Aorta (tissue), 5 donors: ENCODE measurements at regions not wholly inside any gene's neighbourhood (a gene's known extent, or its start where the extent isn't known, plus 50 kb on each side); places are given as distances from the start of the nearest gene placed in this dataset.
"Not testable (repeated sequence)": the region's sequence is repeated elsewhere in the genome, so short reads cannot be mapped to it uniquely, and the experiment has no call there.

Source experiments
- ATAC-seq: fragments of 200-7000 bp; cut with Tn5 transposase; one replicate; pipeline ENCODE4 v1.9.1; 2022; ENCODE audit warnings: moderate library complexity; ENCODE audit not compliant: low FRiP score
- DNase-seq, 2 donors: peaks; one replicate each; pipeline ENCODE4 v3.0.0-alpha.2; 2020
- H3K27ac ChIP-seq, 2 donors: one replicate each; pipeline ENCODE4 v1.5.1; 2013; ENCODE audit warnings: low read length in 2 of 2, mild to moderate bottlenecking in 2 of 2, moderate library complexity in 2 of 2, control low read depth in 1 of 2, inconsistent platforms in 1 of 2, low read depth in 1 of 2
- H3K27me3 ChIP-seq, 2 donors: one replicate each; pipeline ENCODE4 v1.6.1; 2013; ENCODE audit warnings: control low read depth in 1 of 2, low read length in 1 of 2, mild to moderate bottlenecking in 1 of 2, moderate library complexity in 1 of 2; ENCODE audit not compliant: insufficient read depth in 2 of 2, control insufficient read depth in 1 of 2
- H3K36me3 ChIP-seq, 2 donors: one replicate each; pipeline ENCODE4 v1.6.1; 2013; ENCODE audit warnings: control low read depth in 1 of 2, low read length in 1 of 2, mild to moderate bottlenecking in 1 of 2; ENCODE audit not compliant: insufficient read depth in 2 of 2, control insufficient read depth in 1 of 2
- H3K4me1 ChIP-seq, 2 donors: one replicate each; pipeline ENCODE4 v1.6.1; 2013; ENCODE audit warnings: low read length in 2 of 2, control low read depth in 1 of 2, mild to moderate bottlenecking in 1 of 2, moderate library complexity in 1 of 2; ENCODE audit not compliant: insufficient read depth in 2 of 2, control insufficient read depth in 1 of 2
- H3K4me3 ChIP-seq, 2 donors: one replicate each; pipeline ENCODE4 v1.5.1; 2013; ENCODE audit warnings: low read length in 2 of 2, control low read depth in 1 of 2, mild to moderate bottlenecking in 1 of 2
- H3K9me3 ChIP-seq: one replicate; pipeline ENCODE4 v1.6.1; 2013; ENCODE audit warnings: mild to moderate bottlenecking, low read length; ENCODE audit not compliant: control insufficient read depth
- WGBS, 2 donors: extraction: QIAGEN DNeasy Blood & Tissue Kit; methylation state at CpG; one replicate each; pipeline ENCODE4 v1.1.7; 2013; 5-methylcytosine and 5-hydroxymethylcytosine counted together
- intact Hi-C, 2 donors: fragments of 100-400 bp; cut with DNase I; formaldehyde crosslinking; loops; one replicate each; pipeline versions ENCODE4 v1.14.2 to v1.15.0; 2022
- donor health status: healthy with polysubstance abuse.
- donor health status: Bipolar disorder and iron deficiency.
- donor health status: DM: no; HTN: no; CAD: no.
- donor health status: DM: no; HTN: no; CAD: no.
- donor health status: DM: yes; HTN: yes; CAD: no.

GRCh38 chr11:87885084-87885483 lies 290.2 kb downstream of the RAB38 start:
- not testable (repeated sequence) for H3K27me3 ChIP-seq, DNase-seq, ATAC-seq, H3K4me3 ChIP-seq, H3K4me1 ChIP-seq, H3K9me3 ChIP-seq, H3K27ac ChIP-seq, H3K36me3 ChIP-seq
- WGBS, 2 donors: 96 to 99% methylated on average over 1 of the region's 1 CpG
- intact Hi-C loops: loop anchor here in 1 of 2 donors (10.0 kb wide), 1 partner anchor 80 kb away; no protein-coding TSS in a partner anchor

GRCh38 chr11:87879118-87879517 lies 296.1 kb downstream of the RAB38 start:
- WGBS, 2 donors: 63 to 75% methylated on average over 4 of the region's 4 CpGs
- no peak overlapping the region for H3K4me3 ChIP-seq
- intact Hi-C loops: no loop called here
- no peaks in the 10 kb centered on the region for H3K4me1 ChIP-seq
- ATAC-seq (no peak), DNase-seq (no peak)
- no peaks in the 10 kb centered on the region for H3K36me3 ChIP-seq
- no peaks in the 10 kb centered on the region for H3K9me3 ChIP-seq
- H3K27me3 ChIP-seq: no peaks in the 10 kb centered on the region
- no peak overlapping the region for H3K27ac ChIP-seq

DNA sequence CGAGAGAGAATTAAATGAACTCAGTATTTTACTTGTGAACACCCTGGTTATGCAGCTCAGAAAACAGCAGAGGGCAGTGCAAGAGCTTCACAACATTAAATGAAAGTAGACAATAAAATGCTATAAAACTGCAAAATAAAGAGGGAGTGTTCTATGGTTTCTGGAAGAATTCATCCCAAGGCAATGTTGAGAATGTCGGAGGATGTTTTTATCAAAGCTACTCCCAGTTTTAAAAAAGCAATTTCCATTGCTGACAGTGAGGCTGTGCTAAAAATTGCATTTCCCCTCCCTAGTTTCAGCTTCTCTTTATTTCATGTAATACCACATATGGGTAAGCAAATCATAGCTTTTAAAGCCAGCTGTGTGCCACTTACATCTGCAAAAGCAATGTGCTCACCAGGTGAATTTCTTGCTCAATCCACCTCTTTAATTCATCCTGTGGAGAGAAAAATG lies 296.8 kb downstream of the RAB38 start:
- WGBS, 2 donors: 16 to 19% methylated on average over 2 of the region's 2 CpGs
- H3K9me3 ChIP-seq: no peaks in the 10 kb centered on the region
- DNase-seq (no peak), ATAC-seq (no peak)
- intact Hi-C loops: no loop called here
- H3K27ac ChIP-seq: no peak overlapping the region
- H3K4me3 ChIP-seq: no peak overlapping the region
- no peaks in the 10 kb centered on the region for H3K36me3 ChIP-seq
- H3K4me1 ChIP-seq: no peaks in the 10 kb centered on the region
- H3K27me3 ChIP-seq: no peaks in the 10 kb centered on the region

DNA sequence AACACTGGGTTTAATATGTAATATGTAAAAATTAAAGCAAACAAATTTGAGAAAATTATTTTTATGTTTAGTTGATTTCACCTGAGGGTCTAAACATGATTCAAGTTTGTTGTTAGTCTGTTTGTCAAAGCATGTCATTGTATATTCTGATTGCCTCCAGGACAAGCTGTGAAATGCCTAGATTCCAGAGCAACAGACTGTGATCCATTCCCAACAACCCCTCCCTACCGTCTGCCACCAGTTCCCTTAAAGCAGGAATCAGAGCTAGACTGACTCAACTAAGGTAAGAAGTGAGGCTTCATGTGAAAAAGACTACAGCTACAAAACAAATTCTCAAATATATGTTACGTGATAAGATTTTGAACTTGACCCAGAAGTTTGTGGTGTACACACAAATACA lies 304.2 kb downstream of the RAB38 start:
- no peaks in the 10 kb centered on the region for H3K36me3 ChIP-seq
- DNase-seq: no peak
- H3K27ac ChIP-seq: no peak overlapping the region
- H3K27me3 ChIP-seq: no peaks in the 10 kb centered on the region
- peaks cover 0 to 2% of the 10 kb centered on the region in 2 donors for H3K4me1 ChIP-seq
- H3K9me3 ChIP-seq: no peaks in the 10 kb centered on the region
- no peak overlapping the region for H3K4me3 ChIP-seq
- no peak for ATAC-seq
- 56 to 61% methylated on average over 2 of the region's 2 CpGs for WGBS, 2 donors
- intact Hi-C loops: no loop called here

DNA sequence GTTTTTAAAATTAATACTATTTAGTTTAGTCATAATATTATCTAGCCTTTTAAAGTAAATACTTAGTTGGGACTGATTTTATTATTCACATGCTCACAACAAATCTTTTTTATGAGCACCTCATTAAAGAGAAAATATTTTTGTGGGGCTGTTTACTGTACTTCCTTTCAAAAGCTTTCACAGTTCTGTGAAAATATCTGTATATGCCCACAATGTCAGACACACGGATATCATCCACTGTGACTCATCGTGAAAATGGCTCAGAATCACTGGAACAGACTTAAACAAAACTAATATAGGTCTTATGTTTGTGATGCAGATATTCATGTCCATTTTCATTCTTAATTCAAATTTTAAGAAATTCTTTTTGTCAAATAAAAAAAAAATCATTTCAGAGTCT lies 305.2 kb downstream of the RAB38 start:
- intact Hi-C loops: no loop called here
- no peak for ATAC-seq
- H3K27ac ChIP-seq: no peak overlapping the region
- no peaks in the 10 kb centered on the region for H3K9me3 ChIP-seq
- no peak for DNase-seq
- WGBS, 2 donors: 77 to 79% methylated on average over 2 of the region's 2 CpGs
- H3K4me1 ChIP-seq: peaks cover 0 to 2% of the 10 kb centered on the region in 2 donors
- no peaks in the 10 kb centered on the region for H3K27me3 ChIP-seq
- no peak overlapping the region for H3K4me3 ChIP-seq
- H3K36me3 ChIP-seq: no peaks in the 10 kb centered on the region

- no peaks in the 10 kb centered on the region for H3K9me3 ChIP-seq
- intact Hi-C loops: no loop called here
- no peaks in the 10 kb centered on the region for H3K27me3 ChIP-seq
- no peak overlapping the region for H3K27ac ChIP-seq
- H3K36me3 ChIP-seq: no peaks in the 10 kb centered on the region
- ATAC-seq: no peak
- H3K4me1 ChIP-seq: peaks cover 0 to 2% of the 10 kb centered on the region in 2 donors
- 70 to 80% methylated on average over 1 of the region's 1 CpG for WGBS, 2 donors
- DNase-seq: no peak
- no peak overlapping the region for H3K4me3 ChIP-seq
Measured at GRCh38 chr11:87866951-87867350, 308.3 kb downstream of the RAB38 start.

DNA sequence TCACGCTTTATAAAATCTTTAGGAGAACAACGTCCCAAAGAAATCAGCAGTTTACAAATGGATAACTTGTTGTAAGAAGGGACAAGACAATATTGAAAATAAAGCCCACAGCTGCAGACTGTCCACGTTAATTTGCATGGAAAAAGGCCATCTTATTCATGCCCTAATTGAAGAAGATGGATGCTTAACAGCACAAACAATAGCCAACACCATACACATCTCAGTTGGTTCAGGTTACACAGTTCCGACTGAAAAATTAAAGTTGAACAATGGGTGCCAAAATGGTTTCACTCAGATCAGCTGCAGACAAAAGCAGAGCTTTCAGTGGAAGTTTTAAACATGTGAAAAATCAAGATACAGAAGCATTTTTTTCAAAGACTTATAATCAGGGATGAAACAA lies 314.2 kb downstream of the RAB38 start:
- Histone ChIP-seq H3K36me3 (no peaks in the 10 kb centered on the region), H3K27me3 (no peaks in the 10 kb centered on the region), H3K27ac (no peak overlapping the region), H3K9me3 (no peaks in the 10 kb centered on the region), H3K4me1 (no peaks in the 10 kb centered on the region), H3K4me3 (no peak overlapping the region)
- ATAC-seq (no peak), DNase-seq (no peak)
- WGBS, 2 donors: 65 to 67% methylated on average over 4 of the region's 4 CpGs
- intact Hi-C loops: no loop called here

GRCh38 chr11:87859636-87860035 lies 315.6 kb downstream of the RAB38 start:
- no peaks in the 10 kb centered on the region for H3K4me1 ChIP-seq
- no peaks in the 10 kb centered on the region for H3K36me3 ChIP-seq
- no peak for ATAC-seq
- DNase-seq: no peak
- intact Hi-C loops: no loop called here
- no peak overlapping the region for H3K4me3 ChIP-seq
- WGBS, 2 donors: 10 to 19% methylated on average over 1 of the region's 1 CpG
- H3K9me3 ChIP-seq: no peaks in the 10 kb centered on the region
- no peak overlapping the region for H3K27ac ChIP-seq
- H3K27me3 ChIP-seq: no peaks in the 10 kb centered on the region

- DNase-seq: no peak
- Histone ChIP-seq H3K27me3 (no peaks in the 10 kb centered on the region), H3K36me3 (no peaks in the 10 kb centered on the region), H3K27ac (no peak overlapping the region), H3K4me3 (no peak overlapping the region), H3K4me1 (peaks cover 3 to 6% of the 10 kb centered on the region in 2 donors), H3K9me3 (no peaks in the 10 kb centered on the region)
- no peak for ATAC-seq
- intact Hi-C loops: no loop called here
- WGBS, 2 donors: 84 to 93% methylated on average over 1 of the region's 1 CpG
Measured at GRCh38 chr11:87851827-87852226, 323.4 kb downstream of the RAB38 start.
